ENCODE measurements at regions not wholly inside any gene's neighbourhood (a gene's known extent, or its start where the extent isn't known, plus 50 kb on each side); places are given as distances from the start of the nearest gene placed in this dataset.

DNA sequence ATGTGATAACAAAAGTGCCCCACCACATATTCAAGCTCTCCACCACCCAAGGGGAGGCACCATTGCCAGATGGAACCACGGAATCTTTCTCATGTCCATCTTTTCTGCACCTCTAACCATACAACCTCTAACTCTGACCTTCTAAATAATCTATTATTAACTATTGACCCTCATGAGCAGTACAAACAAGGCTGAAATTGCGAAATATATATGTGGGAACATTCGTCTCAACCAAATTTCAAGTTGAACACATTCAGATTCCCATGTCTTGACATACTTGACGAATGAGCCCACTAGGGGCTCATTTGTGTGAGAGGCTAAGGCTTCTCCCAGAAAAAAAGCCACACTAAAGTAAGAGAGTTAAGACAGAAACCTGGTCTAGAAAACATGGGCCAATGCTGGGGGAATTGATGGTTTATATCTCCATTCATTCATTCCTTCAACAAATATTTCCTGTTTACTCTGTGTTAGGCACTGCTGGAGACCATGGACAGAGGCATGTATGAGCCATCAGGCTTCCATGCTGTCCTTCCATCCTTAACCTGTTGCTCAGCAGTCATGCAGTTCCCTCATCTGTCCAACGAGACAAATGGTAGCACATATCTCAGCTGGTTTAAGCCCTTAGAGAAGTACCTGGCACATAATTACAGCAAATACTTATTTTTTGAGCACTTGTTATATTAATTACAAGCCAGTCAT lies 130.4 kb downstream of the ESM1 start:
- peaks cover 8 to 46% of the 10 kb centered on the region in 2 donors for H3K27me3 Mint-ChIP-seq (ENCODE audit: low read depth in 2 of 2)
- peaks cover 9% of the 10 kb centered on the region for H3K36me3 Mint-ChIP-seq
- no peak overlapping the region for H3K27ac Mint-ChIP-seq
- ATAC-seq (no peak), DNase-seq (no peak)
- H3K27ac ChIP-seq (ENCODE audit: low read length): no peak overlapping the region
- no peak overlapping the region for H3K4me3 Mint-ChIP-seq
- TF ChIP-seq, protein P1, sequence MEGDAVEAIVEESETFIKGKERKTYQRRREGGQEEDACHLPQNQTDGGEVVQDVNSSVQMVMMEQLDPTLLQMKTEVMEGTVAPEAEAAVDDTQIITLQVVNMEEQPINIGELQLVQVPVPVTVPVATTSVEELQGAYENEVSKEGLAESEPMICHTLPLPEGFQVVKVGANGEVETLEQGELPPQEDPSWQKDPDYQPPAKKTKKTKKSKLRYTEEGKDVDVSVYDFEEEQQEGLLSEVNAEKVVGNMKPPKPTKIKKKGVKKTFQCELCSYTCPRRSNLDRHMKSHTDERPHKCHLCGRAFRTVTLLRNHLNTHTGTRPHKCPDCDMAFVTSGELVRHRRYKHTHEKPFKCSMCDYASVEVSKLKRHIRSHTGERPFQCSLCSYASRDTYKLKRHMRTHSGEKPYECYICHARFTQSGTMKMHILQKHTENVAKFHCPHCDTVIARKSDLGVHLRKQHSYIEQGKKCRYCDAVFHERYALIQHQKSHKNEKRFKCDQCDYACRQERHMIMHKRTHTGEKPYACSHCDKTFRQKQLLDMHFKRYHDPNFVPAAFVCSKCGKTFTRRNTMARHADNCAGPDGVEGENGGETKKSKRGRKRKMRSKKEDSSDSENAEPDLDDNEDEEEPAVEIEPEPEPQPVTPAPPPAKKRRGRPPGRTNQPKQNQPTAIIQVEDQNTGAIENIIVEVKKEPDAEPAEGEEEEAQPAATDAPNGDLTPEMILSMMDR (IDR thresholded peaks at IDR 0.05): no peak
- WGBS (ENCODE audit: insufficient coverage): 91% methylated on average over 5 of the region's 5 CpGs
- H3K27me3 ChIP-seq (ENCODE audit: control insufficient read depth, insufficient read depth, low read length): no peaks in the 10 kb centered on the region
- H3K9me3 ChIP-seq (ENCODE audit: control insufficient read depth, insufficient read depth, low read length): peaks cover 9% of the 10 kb centered on the region
- no peaks in the 10 kb centered on the region for H3K36me3 ChIP-seq (ENCODE audit: control insufficient read depth, insufficient read depth, low read length)
- H3K4me1 ChIP-seq (ENCODE audit: control insufficient read depth, insufficient read depth, low read length): no peaks in the 10 kb centered on the region
- H3K4me1 Mint-ChIP-seq: no peaks in the 10 kb centered on the region
- intact Hi-C loops (cut with micrococcal nuclease): no loop called here
- no peak overlapping the region for H3K4me3 ChIP-seq (ENCODE audit: low read length)
- peaks cover 2% of the 10 kb centered on the region in 2 donors for H3K9me3 Mint-ChIP-seq

DNA sequence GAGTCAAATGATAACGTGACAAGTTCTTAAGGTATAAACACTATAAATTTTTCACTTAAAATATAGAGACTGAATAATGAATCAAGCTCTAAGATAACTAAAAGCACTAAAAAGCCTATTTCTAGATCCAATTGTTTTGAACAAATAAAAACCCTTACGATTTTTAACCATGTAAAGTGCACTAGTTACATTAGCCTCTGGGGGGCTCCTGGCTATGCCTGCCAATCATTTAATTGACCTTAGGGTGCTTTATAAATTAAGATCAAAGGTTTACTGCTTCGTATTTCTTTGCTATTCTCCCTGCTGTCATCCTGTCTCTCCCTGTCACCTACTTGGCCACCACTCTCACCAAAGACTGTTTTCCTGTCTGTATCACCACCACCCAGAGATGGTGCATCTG lies 133.4 kb downstream of the ESM1 start:
- Histone ChIP-seq H3K4me3 (ENCODE audit: low read length) (no peak overlapping the region), H3K4me1 (ENCODE audit: control insufficient read depth, insufficient read depth, low read length) (no peaks in the 10 kb centered on the region), H3K27ac (ENCODE audit: low read length) (no peak overlapping the region), H3K9me3 (ENCODE audit: control insufficient read depth, insufficient read depth, low read length) (no peaks in the 10 kb centered on the region), H3K27me3 (ENCODE audit: control insufficient read depth, insufficient read depth, low read length) (no peaks in the 10 kb centered on the region), H3K36me3 (ENCODE audit: control insufficient read depth, insufficient read depth, low read length) (no peaks in the 10 kb centered on the region)
- intact Hi-C loops (cut with micrococcal nuclease): no loop called here
- peaks cover 0 to 9% of the 10 kb centered on the region in 2 donors for H3K4me1 Mint-ChIP-seq
- H3K4me3 Mint-ChIP-seq: no peak overlapping the region
- H3K36me3 Mint-ChIP-seq: peaks cover 2% of the 10 kb centered on the region
- WGBS (ENCODE audit: insufficient coverage): 86% methylated on average over 1 of the region's 3 CpGs
- no peaks in the 10 kb centered on the region for H3K9me3 Mint-ChIP-seq
- DNase-seq (no peak), ATAC-seq (no peak)
- no peak overlapping the region for H3K27ac Mint-ChIP-seq
- peaks cover 14 to 36% of the 10 kb centered on the region in 2 donors for H3K27me3 Mint-ChIP-seq (ENCODE audit: low read depth in 2 of 2)
- TF ChIP-seq, protein P1 (IDR thresholded peaks at IDR 0.05): no peak

DNA sequence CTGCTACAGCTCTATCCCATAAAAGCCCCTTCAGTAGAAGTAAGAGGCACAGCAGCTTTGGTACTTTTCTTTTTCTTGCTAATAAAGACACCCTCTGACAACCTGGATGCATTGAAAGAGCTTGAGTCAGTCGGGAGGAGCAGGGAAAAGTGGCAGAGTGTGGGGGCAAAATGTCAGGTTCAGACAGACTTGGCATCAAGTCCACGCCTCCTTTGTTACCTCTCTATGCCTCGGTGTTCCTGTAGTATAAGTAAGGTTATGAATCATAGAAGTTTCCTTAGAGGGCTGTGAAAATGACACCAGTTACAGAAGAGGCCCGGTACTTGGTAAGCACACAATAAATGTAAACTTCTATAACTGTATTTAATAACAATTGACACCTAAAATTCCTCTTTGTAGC lies 133.9 kb downstream of the ESM1 start:
- H3K4me1 ChIP-seq (ENCODE audit: control insufficient read depth, insufficient read depth, low read length): no peaks in the 10 kb centered on the region
- Mint-ChIP-seq H3K36me3 (no peaks in the 10 kb centered on the region), H3K9me3 (no peaks in the 10 kb centered on the region), H3K27me3 (ENCODE audit: low read depth in 2 of 2) (peaks cover 14 to 33% of the 10 kb centered on the region in 2 donors), H3K27ac (no peak overlapping the region), H3K4me3 (no peak overlapping the region), H3K4me1 (peaks cover 0 to 9% of the 10 kb centered on the region in 2 donors)
- no peaks in the 10 kb centered on the region for H3K9me3 ChIP-seq (ENCODE audit: control insufficient read depth, insufficient read depth, low read length)
- ATAC-seq (no peak), DNase-seq (no peak)
- no peaks in the 10 kb centered on the region for H3K36me3 ChIP-seq (ENCODE audit: control insufficient read depth, insufficient read depth, low read length)
- H3K27me3 ChIP-seq (ENCODE audit: control insufficient read depth, insufficient read depth, low read length): no peaks in the 10 kb centered on the region
- intact Hi-C loops (cut with micrococcal nuclease): no loop called here
- H3K4me3 ChIP-seq (ENCODE audit: low read length): no peak overlapping the region
- TF ChIP-seq, protein P1 (IDR thresholded peaks at IDR 0.05): no peak
- no peak overlapping the region for H3K27ac ChIP-seq (ENCODE audit: low read length)
- WGBS (ENCODE audit: insufficient coverage): 55% methylated on average over 3 of the region's 4 CpGs

DNA sequence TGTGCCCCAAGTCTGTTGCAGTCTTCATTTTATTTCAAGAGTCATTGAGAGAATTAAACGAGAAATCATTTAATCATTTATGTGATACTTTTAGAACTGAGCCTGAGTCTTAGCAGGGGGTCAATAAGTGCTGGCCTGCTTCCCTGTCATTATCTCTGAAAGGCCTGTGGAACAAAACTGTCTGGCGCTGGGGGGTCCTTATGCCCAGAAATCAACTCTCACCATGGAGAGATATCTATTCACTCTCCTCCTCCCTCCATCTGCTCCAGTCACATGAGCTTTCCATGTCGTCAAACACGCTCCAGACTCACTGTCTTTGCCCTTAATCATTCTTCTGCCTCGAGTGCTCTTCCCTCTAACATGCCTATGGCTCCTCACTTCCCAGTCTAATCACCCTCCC lies 136.8 kb downstream of the ESM1 start:
- Histone ChIP-seq H3K4me3 (ENCODE audit: low read length) (no peak overlapping the region), H3K27me3 (ENCODE audit: control insufficient read depth, insufficient read depth, low read length) (no peaks in the 10 kb centered on the region), H3K36me3 (ENCODE audit: control insufficient read depth, insufficient read depth, low read length) (no peaks in the 10 kb centered on the region), H3K9me3 (ENCODE audit: control insufficient read depth, insufficient read depth, low read length) (no peaks in the 10 kb centered on the region), H3K4me1 (ENCODE audit: control insufficient read depth, insufficient read depth, low read length) (no peaks in the 10 kb centered on the region), H3K27ac (ENCODE audit: low read length) (no peak overlapping the region)
- Mint-ChIP-seq H3K4me1 (peaks cover 11 to 18% of the 10 kb centered on the region in 2 donors), H3K27me3 (ENCODE audit: low read depth in 2 of 2) (peaks cover 12 to 15% of the 10 kb centered on the region in 2 donors), H3K9me3 (no peaks in the 10 kb centered on the region), H3K4me3 (no peak overlapping the region), H3K27ac (no peak overlapping the region), H3K36me3 (no peaks in the 10 kb centered on the region)
- TF ChIP-seq, protein P1 (IDR thresholded peaks at IDR 0.05): no peak
- 86% methylated on average over 5 of the region's 5 CpGs for WGBS (ENCODE audit: insufficient coverage)
- DNase-seq (no peak), ATAC-seq (no peak)
- intact Hi-C loops (cut with micrococcal nuclease): loop anchor here (10.0 kb wide), 1 partner anchor 204 kb away; no protein-coding TSS in a partner anchor
